Naive thymus-derived CD4-positive, alpha-beta T cell (primary cell): ENCODE measurements at regions not wholly inside any gene's neighbourhood (a gene's known extent, or its start where the extent isn't known, plus 50 kb on each side); places are given as distances from the start of the nearest gene placed in this dataset.
"Not testable (repeated sequence)": the region's sequence is repeated elsewhere in the genome, so short reads cannot be mapped to it uniquely, and the experiment has no call there.

Experiments
- ATAC-seq: fragments of 150-1000 bp; cut with Tn5 transposase; 2 replicates; pipeline ENCODE4 v1.10.0; 2021; ENCODE audit warnings: mild to moderate bottlenecking, moderate library complexity
- CTCF ChIA-PET: fragments of 350-600 bp; sonication (Branson Sonifier 250); formaldehyde crosslinking; loops from one replicate; lab custom pipeline; 2021; ENCODE audit warnings: antibody characterized with exemption; lab: Charles Lee
- POLR2A ChIA-PET: fragments of 350-600 bp; sonication (Branson Sonifier 250); formaldehyde crosslinking; loops from one replicate; lab custom pipeline; 2021; ENCODE audit warnings: antibody characterized with exemption, inconsistent platforms; lab: Charles Lee
- DNase-seq, 9 donors: peaks; one replicate each; pipeline versions ENCODE4 v3.0.0 to v3.0.0-alpha.2; 2020 to 2022; ENCODE audit warnings: mixed read lengths in 1 of 9
- H3K27ac ChIP-seq: one replicate; pipeline ENCODE4 v1.7.0; 2013; ENCODE audit warnings: mild to moderate bottlenecking, low read depth, low read length, moderate library complexity
- H3K27me3 ChIP-seq, 2 donors: one replicate each; pipeline ENCODE4 v1.7.0; 2013; ENCODE audit warnings: low read length in 2 of 2, mild to moderate bottlenecking in 2 of 2, moderate library complexity in 2 of 2; ENCODE audit not compliant: control insufficient read depth in 2 of 2, insufficient read depth in 2 of 2
- H3K36me3 ChIP-seq, 3 experiments: 1 replicate in 2 of 3; 2 replicates in 1 of 3; pipeline ENCODE4 v1.7.0; 2013; ENCODE audit warnings: low read length in 3 of 3, mild to moderate bottlenecking in 3 of 3, moderate library complexity in 1 of 3; ENCODE audit not compliant: insufficient read depth in 3 of 3, control insufficient read depth in 2 of 3
- H3K4me1 ChIP-seq, 2 donors: one replicate each; pipeline ENCODE4 v1.7.0; 2013; ENCODE audit warnings: low read length in 2 of 2, mild to moderate bottlenecking in 2 of 2, moderate library complexity in 1 of 2; ENCODE audit not compliant: control insufficient read depth in 2 of 2, insufficient read depth in 2 of 2
- H3K4me3 ChIP-seq: 2 replicates; pipeline ENCODE4 v1.7.0; 2013; ENCODE audit warnings: mild to moderate bottlenecking, low read length
- H3K9me3 ChIP-seq, 3 experiments: 1 replicate in 2 of 3; 2 replicates in 1 of 3; pipeline ENCODE4 v1.7.0; 2013; ENCODE audit warnings: low read length in 3 of 3; ENCODE audit not compliant: control insufficient read depth in 2 of 3
- H3K27ac Mint-ChIP-seq, 9 donors: one replicate each; pipeline ENCODE4 v1.8.0; 2020 to 2022; ENCODE audit warnings: mixed read lengths in 9 of 9, mild to moderate bottlenecking in 8 of 9, moderate library complexity in 5 of 9, inconsistent platforms in 2 of 9
- H3K27me3 Mint-ChIP-seq, 5 donors: one replicate each; pipeline ENCODE4 v1.8.0; 2021 to 2022; ENCODE audit warnings: mixed read lengths in 5 of 5, mild to moderate bottlenecking in 1 of 5
- H3K36me3 Mint-ChIP-seq, 5 donors: one replicate each; pipeline ENCODE4 v1.8.0; 2020 to 2022; ENCODE audit warnings: mixed read lengths in 5 of 5, mild to moderate bottlenecking in 3 of 5, inconsistent platforms in 1 of 5
- H3K4me1 Mint-ChIP-seq, 7 donors: one replicate each; pipeline ENCODE4 v1.8.0; 2020 to 2022; ENCODE audit warnings: mixed read lengths in 7 of 7, mild to moderate bottlenecking in 3 of 7, inconsistent platforms in 1 of 7
- H3K4me3 Mint-ChIP-seq, 10 donors: one replicate each; pipeline ENCODE4 v1.8.0; 2020 to 2022; ENCODE audit warnings: mild to moderate bottlenecking in 10 of 10, mixed read lengths in 10 of 10, moderate library complexity in 6 of 10, inconsistent platforms in 2 of 10
- H3K9me3 Mint-ChIP-seq, 11 donors: one replicate each; pipeline ENCODE4 v1.8.0; 2020 to 2022; ENCODE audit warnings: mixed read lengths in 11 of 11, mild to moderate bottlenecking in 4 of 11, inconsistent platforms in 1 of 11, moderate library complexity in 1 of 11
- intact Hi-C, 2 donors: fragments of 100-400 bp; cut with micrococcal nuclease; formaldehyde crosslinking; loops; one replicate each; pipeline ENCODE4 v1.15.1; 2023

- H3K27ac ChIP-seq, result no peak overlapping the region
- no peak overlapping the region for H3K4me3 Mint-ChIP-seq
- CTCF ChIA-PET, result no interaction called here
- no peaks in the 10 kb centered on the region for H3K36me3 Mint-ChIP-seq
- H3K27me3 Mint-ChIP-seq, result peaks cover 0 to 27% (median 20%) of the 10 kb centered on the region in 5 donors
- H3K27me3 ChIP-seq, result no peaks in the 10 kb centered on the region
- ATAC-seq (no peak), DNase-seq (no peak)
- H3K9me3 ChIP-seq, result no peaks in the 10 kb centered on the region
- peaks cover 0 to 4% (median 0%) of the 10 kb centered on the region in 11 donors for H3K9me3 Mint-ChIP-seq
- no peaks in the 10 kb centered on the region for H3K36me3 ChIP-seq
- intact Hi-C loops, result no loop called here
- no peaks in the 10 kb centered on the region for H3K4me1 ChIP-seq
- POLR2A ChIA-PET, result interaction anchor here (0.6 kb wide), 1 partner anchor 28 kb away, joined by 3 read pairs; no protein-coding TSS in a partner anchor
- no peak overlapping the region for H3K4me3 ChIP-seq
- H3K4me1 Mint-ChIP-seq, result peaks cover 0 to 2% (median 0%) of the 10 kb centered on the region in 7 donors
- H3K27ac Mint-ChIP-seq, result no peak overlapping the region
Observed at GRCh38 chr13:31538067-31539042, 201.0 kb upstream of the RXFP2 start.

- no peak for DNase-seq
- no peaks in the 10 kb centered on the region for H3K27me3 ChIP-seq
- ATAC-seq, result no peak
- intact Hi-C loops, result no loop called here
- POLR2A ChIA-PET, result no interaction called here
- no peaks in the 10 kb centered on the region for H3K9me3 ChIP-seq
- Mint-ChIP-seq H3K9me3 (peaks cover 0 to 11% (median 0%) of the 10 kb centered on the region in 11 donors), H3K27ac (no peak overlapping the region), H3K4me1 (peaks cover 0 to 2% (median 0%) of the 10 kb centered on the region in 7 donors), H3K4me3 (no peak overlapping the region), H3K27me3 (peaks cover 0 to 27% (median 20%) of the 10 kb centered on the region in 5 donors), H3K36me3 (no peaks in the 10 kb centered on the region)
- H3K4me1 ChIP-seq, result no peaks in the 10 kb centered on the region
- H3K27ac ChIP-seq, result no peak overlapping the region
- no peak overlapping the region for H3K4me3 ChIP-seq
- H3K36me3 ChIP-seq, result no peaks in the 10 kb centered on the region
- CTCF ChIA-PET, result no interaction called here
Observed at GRCh38 chr13:31540281-31540680, 199.0 kb upstream of the RXFP2 start.

- H3K36me3 Mint-ChIP-seq, result no peaks in the 10 kb centered on the region
- ATAC-seq (no peak), DNase-seq (no peak)
- no peak overlapping the region for H3K27ac Mint-ChIP-seq
- intact Hi-C loops, result no loop called here
- H3K4me3 Mint-ChIP-seq, result no peak overlapping the region
- H3K27ac ChIP-seq, result no peak overlapping the region
- POLR2A ChIA-PET, result no interaction called here
- CTCF ChIA-PET, result no interaction called here
- H3K4me1 Mint-ChIP-seq, result no peaks in the 10 kb centered on the region
- no peak overlapping the region for H3K4me3 ChIP-seq
- H3K4me1 ChIP-seq, result no peaks in the 10 kb centered on the region
- peaks cover 0 to 13% (median 8%) of the 10 kb centered on the region in 5 donors for H3K27me3 Mint-ChIP-seq
- no peaks in the 10 kb centered on the region for H3K36me3 ChIP-seq
- peaks cover 0 to 13% (median 0%) of the 10 kb centered on the region in 11 donors for H3K9me3 Mint-ChIP-seq
- H3K27me3 ChIP-seq, result no peaks in the 10 kb centered on the region
- H3K9me3 ChIP-seq, result no peaks in the 10 kb centered on the region
Observed at GRCh38 chr13:31543190-31543589, 196.1 kb upstream of the RXFP2 start.

GRCh38 chr13:31545616-31546015 lies 193.7 kb upstream of the RXFP2 start:
- H3K9me3 ChIP-seq, result no peaks in the 10 kb centered on the region
- H3K27me3 ChIP-seq, result no peaks in the 10 kb centered on the region
- peaks cover 0 to 13% (median 0%) of the 10 kb centered on the region in 11 donors for H3K9me3 Mint-ChIP-seq
- no peaks in the 10 kb centered on the region for H3K27me3 Mint-ChIP-seq
- ChIA-PET POLR2A (no interaction called here), CTCF (no interaction called here)
- no peaks in the 10 kb centered on the region for H3K36me3 Mint-ChIP-seq
- intact Hi-C loops, result no loop called here
- no peak overlapping the region for H3K4me3 Mint-ChIP-seq
- H3K27ac ChIP-seq, result no peak overlapping the region
- ATAC-seq (no peak), DNase-seq (no peak)
- H3K4me1 ChIP-seq, result no peaks in the 10 kb centered on the region
- no peak overlapping the region for H3K4me3 ChIP-seq
- no peak overlapping the region for H3K27ac Mint-ChIP-seq
- H3K4me1 Mint-ChIP-seq, result no peaks in the 10 kb centered on the region
- no peaks in the 10 kb centered on the region for H3K36me3 ChIP-seq

GRCh38 chr13:31556376-31556775 lies 182.9 kb upstream of the RXFP2 start:
- Mint-ChIP-seq H3K4me3 (no peak overlapping the region), H3K27me3 (peaks cover 0 to 9% (median 5%) of the 10 kb centered on the region in 5 donors), H3K36me3 (no peaks in the 10 kb centered on the region), H3K9me3 (peaks cover 0 to 9% (median 5%) of the 10 kb centered on the region in 11 donors), H3K27ac (no peak overlapping the region), H3K4me1 (no peaks in the 10 kb centered on the region)
- no peak for ATAC-seq
- no peak for DNase-seq
- intact Hi-C loops, result no loop called here
- ChIA-PET CTCF (no interaction called here), POLR2A (no interaction called here)
- no peak overlapping the region for H3K27ac ChIP-seq
- no peaks in the 10 kb centered on the region for H3K4me1 ChIP-seq
- no peak overlapping the region for H3K4me3 ChIP-seq
- no peaks in the 10 kb centered on the region for H3K9me3 ChIP-seq
- no peaks in the 10 kb centered on the region for H3K36me3 ChIP-seq
- H3K27me3 ChIP-seq, result no peaks in the 10 kb centered on the region

GRCh38 chr13:31584221-31584620 lies 155.1 kb upstream of the RXFP2 start:
- intact Hi-C loops, H3K4me3 Mint-ChIP-seq: not testable (repeated sequence)
- H3K9me3 Mint-ChIP-seq, result peaks cover 0 to 25% (median 7%) of the 10 kb centered on the region in 11 donors

More at GRCh38 chr13:31584221-31584620, 155.1 kb upstream of the RXFP2 start:
- H3K36me3 Mint-ChIP-seq, H3K36me3 ChIP-seq, CTCF ChIA-PET, H3K27ac ChIP-seq, H3K4me3 ChIP-seq, H3K27ac Mint-ChIP-seq, POLR2A ChIA-PET, ATAC-seq, H3K4me1 ChIP-seq, DNase-seq, H3K9me3 ChIP-seq, H3K27me3 ChIP-seq, H3K4me1 Mint-ChIP-seq: not testable (repeated sequence)
- H3K27me3 Mint-ChIP-seq, result peaks cover 0 to 17% (median 8%) of the 10 kb centered on the region in 5 donors
